ENCODE measurements at regions not wholly inside any gene's neighbourhood (a gene's known extent, or its start where the extent isn't known, plus 50 kb on each side); places are given as distances from the start of the nearest gene placed in this dataset.

GRCh38 chr12:24198070-24198469 lies 248.6 kb upstream of the SOX5 start:
- TF ChIP-seq CTCF (IDR thresholded peaks at IDR 0.05): no peak
- no peak for TF ChIP-seq EP300 (IDR thresholded peaks at IDR 0.05)

Data from upper lobe of left lung (tissue), 4 donors.